Spleen (tissue), 11 donors: ENCODE measurements at regions not wholly inside any gene's neighbourhood (a gene's known extent, or its start where the extent isn't known, plus 50 kb on each side); places are given as distances from the start of the nearest gene placed in this dataset.

Experiments
- DNase-seq: peaks from one replicate; pipeline ENCODE4 v3.0.0-alpha.2; 2020
- H3K27ac ChIP-seq, 8 donors: fragments of 200-600 bp; sonication (generic) in 7 of 8; 1 replicate in 4 of 8; 2 replicates in 4 of 8; pipeline versions ENCODE4 v1.5.0 to v1.8.0; 2016 to 2021; ENCODE audit warnings: inconsistent platforms in 4 of 8, mild to moderate bottlenecking in 4 of 8, moderate library complexity in 1 of 8
- H3K27me3 ChIP-seq, 7 donors: fragments of 200-600 bp; sonication (generic) in 6 of 7; replicated peaks in 1 of 7; 1 replicate in 4 of 7; 2 replicates in 3 of 7; pipeline versions ENCODE4 v1.5.0 to v1.8.0; 2016 to 2021; ENCODE audit warnings: inconsistent platforms in 3 of 7, mild to moderate bottlenecking in 1 of 7
- H3K36me3 ChIP-seq, 6 donors: fragments of 200-600 bp; sonication (generic) in 5 of 6; 1 replicate in 4 of 6; 2 replicates in 2 of 6; pipeline versions ENCODE4 v1.5.0 to v1.8.0; 2016 to 2021; ENCODE audit warnings: inconsistent platforms in 2 of 6
- H3K4me1 ChIP-seq, 6 donors: fragments of 200-600 bp; sonication (generic) in 5 of 6; 1 replicate in 3 of 6; 2 replicates in 3 of 6; pipeline versions ENCODE4 v1.5.0 to v1.8.0; 2016 to 2021; ENCODE audit warnings: inconsistent platforms in 3 of 6
- H3K4me3 ChIP-seq, 8 donors: fragments of 200-600 bp; sonication (generic) in 7 of 8; 1 replicate in 4 of 8; 2 replicates in 4 of 8; pipeline versions ENCODE4 v1.5.0 to v1.8.0; 2016 to 2021; ENCODE audit warnings: inconsistent platforms in 4 of 8, mild to moderate bottlenecking in 4 of 8, moderate library complexity in 2 of 8
- H3K9me3 ChIP-seq, 8 donors: fragments of 200-600 bp; sonication (generic) in 7 of 8; 1 replicate in 4 of 8; 2 replicates in 4 of 8; pipeline versions ENCODE4 v1.5.0 to v1.8.0; 2016 to 2021; ENCODE audit warnings: inconsistent platforms in 4 of 8
- POLR2A ChIP-seq, 3 donors: fragments of 450-650 bp; IDR thresholded peaks; one replicate each; pipeline ENCODE4 v1.5.1; 2017; ENCODE audit warnings: antibody characterized with exemption in 3 of 3, mild to moderate bottlenecking in 1 of 3
- POLR2AphosphoS5 ChIP-seq, 3 donors: sonication (generic); formaldehyde crosslinking; IDR thresholded peaks; one replicate each; pipeline ENCODE4 v1.5.1; 2017; ENCODE audit warnings: antibody characterized with exemption in 3 of 3
- WGBS, 5 donors: extraction: QIAGEN DNeasy Blood & Tissue Kit in 3 of 5; methylation state at CpG; one replicate each; pipeline versions ENCODE4 v1.1.5 to v1.1.7; 2013 to 2018; 5-methylcytosine and 5-hydroxymethylcytosine counted together
- intact Hi-C: fragments of 100-400 bp; cut with DNase I; formaldehyde crosslinking; loops from one replicate; pipeline ENCODE4 v1.15.0; 2023; ENCODE audit warnings: low total_unique reads
- TF ChIP-seq, protein P1 (sequence below), 11 experiments: fragments of 200-600 bp in 7 of 11; fragments of 450-650 bp in 4 of 11; sonication (generic) in 4 of 11; IDR thresholded peaks in 8 of 11; conservative IDR thresholded peaks in 3 of 11; 1 replicate in 7 of 11; 2 replicates in 4 of 11; pipeline versions ENCODE4 v1.4.0 to v1.8.0; 2016 to 2021; ENCODE audit warnings: antibody characterized with exemption in 11 of 11, inconsistent platforms in 4 of 11, mild to moderate bottlenecking in 1 of 11
- donor health status: healthy with polysubstance abuse.
- donor health status: DM: no; HTN: no; CAD: no; lungs with moderate emphysema.
- donor health status: DM: no; HTN: no; CAD: no.
- donor health status: Bipolar disorder and iron deficiency.
- donor health status: healthy.
- donor health status: DM: no; HTN: no; CAD: no.
- donor health status: DM: yes; HTN: yes; CAD: no.

DNA sequence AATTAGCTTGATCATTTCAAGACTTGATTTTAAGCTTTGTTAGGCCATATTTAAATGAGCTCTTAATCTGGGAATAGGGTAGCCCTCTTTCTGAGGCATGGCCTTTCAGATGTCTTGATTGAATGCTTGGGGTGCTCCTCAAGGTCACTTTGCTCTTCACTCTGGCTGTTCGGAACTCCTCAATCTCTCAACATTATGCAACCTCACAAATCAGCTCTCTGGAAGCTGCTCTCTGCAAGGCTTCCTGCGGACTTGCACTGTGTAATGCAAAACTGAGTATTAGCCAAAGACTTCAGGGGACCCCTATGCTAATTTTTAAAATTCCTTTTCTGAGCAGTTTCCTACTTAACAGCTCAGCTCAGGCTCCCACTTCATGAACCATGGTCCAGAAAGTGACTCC, 398.3 kb downstream of the PRDM5 start:
- WGBS, 5 donors: 67 to 87% (median 77%) methylated on average over 2 of the region's 2 CpGs
- H3K36me3 ChIP-seq: no peaks in the 10 kb centered on the region

DNA sequence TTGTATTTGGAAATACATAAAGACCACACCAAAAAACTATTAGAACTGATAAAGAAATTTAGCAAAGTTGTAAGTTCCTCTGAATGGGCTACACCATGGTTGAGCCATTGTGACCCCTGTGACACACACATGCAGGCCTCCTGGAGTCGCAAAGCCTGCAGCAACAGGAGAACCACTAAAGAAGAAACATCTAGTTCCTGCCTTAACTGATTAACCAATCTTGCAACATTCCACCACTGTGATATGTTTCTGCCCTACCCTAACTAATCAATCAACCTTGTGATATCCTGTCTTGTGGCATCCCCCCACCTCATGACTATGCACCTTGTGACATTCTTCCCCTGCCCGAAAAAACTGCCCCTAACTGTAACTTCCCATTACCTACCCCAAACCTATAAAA, 401.8 kb downstream of the PRDM5 start:
- Histone ChIP-seq H3K36me3 (no peaks in the 10 kb centered on the region), H3K4me1 (no peaks in the 10 kb centered on the region), H3K9me3 (peaks cover 0 to 1% (median 0%) of the 10 kb centered on the region in 8 donors), H3K27me3 (no peaks in the 10 kb centered on the region), H3K27ac (no peak overlapping the region), H3K4me3 (no peak overlapping the region)
- 80 to 87% (median 83%) methylated on average over 2 of the region's 2 CpGs for WGBS, 5 donors
- no peak for DNase-seq
- intact Hi-C loops: no loop called here
- TF ChIP-seq POLR2A (IDR thresholded peaks at IDR 0.05): no peak
- TF ChIP-seq, protein P1, sequence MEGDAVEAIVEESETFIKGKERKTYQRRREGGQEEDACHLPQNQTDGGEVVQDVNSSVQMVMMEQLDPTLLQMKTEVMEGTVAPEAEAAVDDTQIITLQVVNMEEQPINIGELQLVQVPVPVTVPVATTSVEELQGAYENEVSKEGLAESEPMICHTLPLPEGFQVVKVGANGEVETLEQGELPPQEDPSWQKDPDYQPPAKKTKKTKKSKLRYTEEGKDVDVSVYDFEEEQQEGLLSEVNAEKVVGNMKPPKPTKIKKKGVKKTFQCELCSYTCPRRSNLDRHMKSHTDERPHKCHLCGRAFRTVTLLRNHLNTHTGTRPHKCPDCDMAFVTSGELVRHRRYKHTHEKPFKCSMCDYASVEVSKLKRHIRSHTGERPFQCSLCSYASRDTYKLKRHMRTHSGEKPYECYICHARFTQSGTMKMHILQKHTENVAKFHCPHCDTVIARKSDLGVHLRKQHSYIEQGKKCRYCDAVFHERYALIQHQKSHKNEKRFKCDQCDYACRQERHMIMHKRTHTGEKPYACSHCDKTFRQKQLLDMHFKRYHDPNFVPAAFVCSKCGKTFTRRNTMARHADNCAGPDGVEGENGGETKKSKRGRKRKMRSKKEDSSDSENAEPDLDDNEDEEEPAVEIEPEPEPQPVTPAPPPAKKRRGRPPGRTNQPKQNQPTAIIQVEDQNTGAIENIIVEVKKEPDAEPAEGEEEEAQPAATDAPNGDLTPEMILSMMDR (IDR thresholded peaks at IDR 0.05 in 8 of 11, conservative IDR thresholded peaks at IDR 0.05 in 3 of 11): no peak
- TF ChIP-seq POLR2AphosphoS5 (IDR thresholded peaks at IDR 0.05): no peak

More for the DNA sequence above, 398.3 kb downstream of the PRDM5 start:
- TF ChIP-seq, protein P1 (IDR thresholded peaks at IDR 0.05 in 8 of 11, conservative IDR thresholded peaks at IDR 0.05 in 3 of 11): no peak
- TF ChIP-seq POLR2AphosphoS5 (IDR thresholded peaks at IDR 0.05): no peak
- TF ChIP-seq POLR2A (IDR thresholded peaks at IDR 0.05): no peak
- Histone ChIP-seq H3K4me3 (no peak overlapping the region), H3K27me3 (no peaks in the 10 kb centered on the region), H3K4me1 (no peaks in the 10 kb centered on the region), H3K27ac (no peak overlapping the region), H3K9me3 (peaks cover 0 to 9% (median 0%) of the 10 kb centered on the region in 8 donors)
- DNase-seq: no peak
- intact Hi-C loops: no loop called here

DNA sequence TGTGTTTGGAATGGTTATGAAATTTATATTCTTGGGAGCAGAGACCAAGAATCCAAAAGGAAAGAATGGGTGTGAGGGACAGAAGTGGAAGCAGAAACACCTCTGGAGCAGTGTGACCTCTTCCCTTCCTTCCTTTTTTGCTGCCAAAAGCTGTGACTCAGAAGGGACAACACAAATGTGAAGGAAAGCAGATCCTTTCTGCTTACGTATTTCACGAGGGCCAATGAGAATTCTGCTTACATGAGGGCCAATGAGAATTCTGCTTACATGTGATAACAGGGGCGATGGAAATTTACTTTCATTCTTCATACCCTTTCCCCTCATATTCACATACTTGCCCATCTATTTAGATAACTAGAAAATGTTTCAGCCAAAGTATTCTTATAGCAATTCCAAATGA, 404.6 kb downstream of the PRDM5 start:
- no peaks in the 10 kb centered on the region for H3K36me3 ChIP-seq
- H3K4me1 ChIP-seq: no peaks in the 10 kb centered on the region
- peak overlapping the region in 3 of 8 donors; percentile 6 to 38 (median 19) for H3K4me3 ChIP-seq
- intact Hi-C loops: no loop called here
- TF ChIP-seq POLR2AphosphoS5 (IDR thresholded peaks at IDR 0.05): peak in 1 of 3 donors; percentile 47
- TF ChIP-seq, protein P1 (IDR thresholded peaks at IDR 0.05 in 8 of 11, conservative IDR thresholded peaks at IDR 0.05 in 3 of 11): no peak
- TF ChIP-seq POLR2A (IDR thresholded peaks at IDR 0.05): no peak
- peak overlapping the region in 4 of 8 donors; percentile 14 to 48 (median 31) for H3K27ac ChIP-seq
- WGBS, 5 donors: 53 to 85% (median 69%) methylated on average over 3 of the region's 3 CpGs
- DNase-seq: no peak
- no peaks in the 10 kb centered on the region for H3K27me3 ChIP-seq
- H3K9me3 ChIP-seq: peaks cover 0 to 25% (median 12%) of the 10 kb centered on the region in 8 donors

DNA sequence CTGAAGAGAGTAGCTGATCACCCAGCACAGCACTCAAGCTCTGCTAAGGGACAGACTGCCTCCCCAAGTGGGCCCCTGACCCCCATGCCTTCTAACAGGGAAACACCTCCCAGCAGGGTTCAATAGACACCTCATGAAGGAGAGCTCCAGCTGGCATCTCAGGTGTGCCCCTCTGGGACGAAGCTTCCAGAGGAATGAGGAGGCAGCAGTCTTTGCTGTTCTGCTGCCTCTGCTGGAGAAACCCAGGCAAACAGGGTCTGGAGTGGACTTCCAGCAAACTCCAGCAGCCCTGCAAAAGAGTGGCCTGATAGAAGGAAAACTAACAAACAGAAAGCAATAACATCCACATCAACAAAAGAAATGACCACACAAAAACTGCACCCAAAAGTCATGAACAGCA, 412.8 kb downstream of the PRDM5 start:
- no peak overlapping the region for H3K4me3 ChIP-seq
- H3K27ac ChIP-seq: no peak overlapping the region
- H3K9me3 ChIP-seq: peaks cover 0 to 45% (median 15%) of the 10 kb centered on the region in 8 donors
- no peaks in the 10 kb centered on the region for H3K27me3 ChIP-seq
- 60 to 91% (median 84%) methylated on average over 1 of the region's 1 CpG for WGBS, 5 donors
- no peak for DNase-seq
- H3K4me1 ChIP-seq: no peaks in the 10 kb centered on the region
- intact Hi-C loops: no loop called here
- H3K36me3 ChIP-seq: no peaks in the 10 kb centered on the region
- TF ChIP-seq POLR2AphosphoS5 (IDR thresholded peaks at IDR 0.05) (no peak), POLR2A (IDR thresholded peaks at IDR 0.05) (no peak)
- TF ChIP-seq, protein P1 (IDR thresholded peaks at IDR 0.05 in 8 of 11, conservative IDR thresholded peaks at IDR 0.05 in 3 of 11): no peak
